ENCODE measurements at regions not wholly inside any gene's neighbourhood (a gene's known extent, or its start where the extent isn't known, plus 50 kb on each side); places are given as distances from the start of the nearest gene placed in this dataset.

GRCh38 chr15:97840501-97840900 lies 120.0 kb upstream of the ARRDC4 start:
- Histone ChIP-seq H3K27ac (ENCODE audit: insufficient read depth, low read length) (no peak overlapping the region), H2AK5ac (ENCODE audit: low read depth, low read length) (no peak overlapping the region), H3K14ac (replicated peaks; ENCODE audit: low read depth, low read length) (no peak overlapping the region), H3K4me3 (ENCODE audit: insufficient read depth, low read depth, low read length) (no peak overlapping the region), H3K9me3 (ENCODE audit: control insufficient read depth, insufficient read depth, low read length) (peaks cover 13% of the 10 kb centered on the region), H3K4me2 (ENCODE audit: low read depth, low read length) (no peak overlapping the region), H3K9me1 (ENCODE audit: insufficient read depth, low read length) (no peaks in the 10 kb centered on the region), H3K23ac (ENCODE audit: low read depth, low read length) (no peak overlapping the region), H3K18ac (ENCODE audit: low read depth, low read length) (no peak overlapping the region), H3K9ac (ENCODE audit: low read depth, low read length) (no peak overlapping the region), H4K5ac (ENCODE audit: low read depth, low read length) (no peak overlapping the region), H3K4me1 (ENCODE audit: control insufficient read depth, insufficient read depth, low read length) (no peaks in the 10 kb centered on the region), H2BK20ac (ENCODE audit: low read depth, low read length) (no peak overlapping the region), H2AK9ac (replicated peaks; ENCODE audit: low read depth, low read length, poor library complexity) (no peak overlapping the region), H2AFZ (replicated peaks; ENCODE audit: low read length, poor library complexity) (no peak overlapping the region), H3K79me1 (ENCODE audit: low read depth in 1 of 2, low read length in 2 of 2) (no peaks in the 10 kb centered on the region), H2BK15ac (ENCODE audit: low read depth, low read length) (no peak overlapping the region), H2BK5ac (ENCODE audit: low read depth, low read length, poor library complexity, severe bottlenecking) (no peak overlapping the region), H4K91ac (ENCODE audit: insufficient read depth, low read depth, low read length) (no peak overlapping the region), H4K8ac (ENCODE audit: low read depth in 2 of 2, low read length in 2 of 2) (no peak overlapping the region), H3K36me3 (ENCODE audit: control insufficient read depth, insufficient read depth, low read length) (no peaks in the 10 kb centered on the region), H3K4ac (ENCODE audit: low read depth, low read length) (no peak overlapping the region), H4K20me1 (ENCODE audit: insufficient read depth, low read length) (no peaks in the 10 kb centered on the region), H3K56ac (ENCODE audit: extremely low read depth, insufficient read depth, low read length) (no peak overlapping the region), H3K27me3 (ENCODE audit: control insufficient read depth, insufficient read depth, low read length) (no peaks in the 10 kb centered on the region), H2BK120ac (ENCODE audit: low read depth, low read length) (no peak overlapping the region)
- intact Hi-C loops (cut with micrococcal nuclease) (no loop called here), in situ Hi-C loops (cut with MboI; ENCODE audit: low sequenced_read_pairs) (no loop called here), dilution Hi-C loops (cut with HindIII; ENCODE audit: low sequenced_read_pairs, unreplicated experiment) (no loop called here)
- no peak for DNase-seq
- no TSS peak for BruUV-seq (replicated peaks)
- ATAC-seq (ENCODE audit: low read depth), result no peak
- no peak for TF ChIP-seq CHD1 (IDR thresholded peaks at IDR 0.05; ENCODE audit: low read depth, low read length)
- POLR2A ChIA-PET (ENCODE audit: unreplicated experiment), result no interaction called here
- no CpG with 5 or more reads among the region's 2 CpGs for WGBS, 2 experiments (ENCODE audit: extremely low coverage in 2 of 2, insufficient read length in 1 of 2)
- CTCF ChIA-PET, result no interaction called here

All from IMR-90 (cell line).